IMR-90 (cell line): ENCODE measurements at regions not wholly inside any gene's neighbourhood (a gene's known extent, or its start where the extent isn't known, plus 50 kb on each side); places are given as distances from the start of the nearest gene placed in this dataset.

Experiments used
- ATAC-seq: fragments of 200-7000 bp; cut with Tn5 transposase; 2 replicates; pipeline ENCODE4 v1.9.1; 2020; ENCODE audit warnings: low read depth, mild to moderate bottlenecking, moderate library complexity
- BruUV-seq: library from RNA; stranded (reverse); fragments of 400-500 nt; replicated peaks from 2 replicates; lab custom pipeline; 2021; lab: Mats Ljungman, UMichigan
- CTCF ChIA-PET: fragments of 300-600 bp; formaldehyde crosslinking; extraction: SDS; loops from one replicate; lab custom pipeline; 2021; ENCODE audit warnings: antibody characterized with exemption; lab: Yijun Ruan, JAX
- POLR2A ChIA-PET: fragments of 300-600 bp; sonication (Branson Sonifier 250); formaldehyde crosslinking; loops from one replicate; lab custom pipeline; 2022; ENCODE audit warnings: antibody characterized with exemption; ENCODE audit not compliant: unreplicated experiment; lab: Charles Lee
- DNase-seq: peaks from one replicate; pipeline ENCODE4 v3.0.0; 2013
- H2AFZ ChIP-seq: replicated peaks from 2 replicates; pipeline ENCODE3; 2013; ENCODE audit warnings: low read length, mild to moderate bottlenecking; ENCODE audit not compliant: poor library complexity
- H2AK5ac ChIP-seq: 2 replicates; pipeline ENCODE4 v1.6.1; 2013; ENCODE audit warnings: low read depth, low read length, inconsistent platforms
- H2AK9ac ChIP-seq: replicated peaks from 2 replicates; pipeline ENCODE3; 2013; ENCODE audit warnings: mild to moderate bottlenecking, low read depth, low read length, moderate library complexity; ENCODE audit not compliant: poor library complexity
- H2BK120ac ChIP-seq: 2 replicates; pipeline ENCODE4 v1.6.1; 2013; ENCODE audit warnings: low read depth, low read length, inconsistent platforms
- H2BK15ac ChIP-seq: 3 replicates; pipeline ENCODE4 v1.6.1; 2013; ENCODE audit warnings: low read depth, low read length, inconsistent platforms
- H2BK20ac ChIP-seq: 2 replicates; pipeline ENCODE4 v1.6.1; 2013; ENCODE audit warnings: low read depth, mild to moderate bottlenecking, inconsistent platforms, low read length, moderate library complexity
- H2BK5ac ChIP-seq: 2 replicates; pipeline ENCODE4 v1.6.1; 2013; ENCODE audit warnings: mild to moderate bottlenecking, low read depth, low read length, inconsistent platforms; ENCODE audit not compliant: poor library complexity, severe bottlenecking
- H3K14ac ChIP-seq: replicated peaks from 2 replicates; pipeline ENCODE4 v1.6.1; 2013; ENCODE audit warnings: low read depth, low read length, inconsistent platforms
- H3K18ac ChIP-seq: 2 replicates; pipeline ENCODE4 v1.6.1; 2013; ENCODE audit warnings: low read depth, low read length, control low read depth
- H3K23ac ChIP-seq: 2 replicates; pipeline ENCODE4 v1.6.1; 2013; ENCODE audit warnings: low read depth, low read length, inconsistent platforms
- H3K27ac ChIP-seq: 2 replicates; pipeline ENCODE4 v1.5.1; 2013; ENCODE audit warnings: mild to moderate bottlenecking, control low read depth, low read length; ENCODE audit not compliant: insufficient read depth
- H3K27me3 ChIP-seq: 2 replicates; pipeline ENCODE4 v1.6.1; 2013; ENCODE audit warnings: low read length; ENCODE audit not compliant: control insufficient read depth, insufficient read depth
- H3K36me3 ChIP-seq: 2 replicates; pipeline ENCODE4 v1.6.1; 2013; ENCODE audit warnings: low read length, mixed read lengths; ENCODE audit not compliant: control insufficient read depth, insufficient read depth
- H3K4ac ChIP-seq: 2 replicates; pipeline ENCODE4 v1.6.1; 2013; ENCODE audit warnings: low read depth, low read length, inconsistent platforms
- H3K4me1 ChIP-seq: 2 replicates; pipeline ENCODE4 v1.6.1; 2013; ENCODE audit warnings: low read length, mixed read lengths; ENCODE audit not compliant: control insufficient read depth, insufficient read depth
- H3K4me2 ChIP-seq: 2 replicates; pipeline ENCODE4 v1.6.1; 2013; ENCODE audit warnings: low read depth, mild to moderate bottlenecking, control low read depth, low read length, moderate library complexity
- H3K4me3 ChIP-seq: 2 replicates; pipeline ENCODE4 v1.5.1; 2013; ENCODE audit warnings: low read depth, mild to moderate bottlenecking, control low read depth, low read length, moderate library complexity; ENCODE audit not compliant: insufficient read depth
- H3K56ac ChIP-seq: 2 replicates; pipeline ENCODE4 v1.6.1; 2013; ENCODE audit warnings: low read length, inconsistent platforms; ENCODE audit not compliant: insufficient read depth; ENCODE audit errors: extremely low read depth
- H3K79me1 ChIP-seq, 2 experiments: 2 replicates each; pipeline ENCODE4 v1.6.1; 2013; ENCODE audit warnings: low read length in 2 of 2, inconsistent platforms in 1 of 2, low read depth in 1 of 2
- H3K9ac ChIP-seq: 2 replicates; pipeline ENCODE4 v1.6.1; 2013; ENCODE audit warnings: low read depth, low read length, control low read depth
- H3K9me1 ChIP-seq: 2 replicates; pipeline ENCODE4 v1.6.1; 2013; ENCODE audit warnings: low read length, inconsistent platforms; ENCODE audit not compliant: insufficient read depth
- H3K9me3 ChIP-seq: 2 replicates; pipeline ENCODE4 v1.6.1; 2013; ENCODE audit warnings: low read length; ENCODE audit not compliant: control insufficient read depth, insufficient read depth
- H4K20me1 ChIP-seq: 2 replicates; pipeline ENCODE4 v1.6.1; 2013; ENCODE audit warnings: low read length, inconsistent platforms; ENCODE audit not compliant: insufficient read depth
- H4K5ac ChIP-seq: 2 replicates; pipeline ENCODE4 v1.6.1; 2013; ENCODE audit warnings: mild to moderate bottlenecking, low read depth, low read length, control low read depth
- H4K8ac ChIP-seq, 2 experiments: 2 replicates each; pipeline ENCODE4 v1.6.1; 2013; ENCODE audit warnings: low read depth in 2 of 2, low read length in 2 of 2, control low read depth in 1 of 2, inconsistent platforms in 1 of 2
- H4K91ac ChIP-seq: 2 replicates; pipeline ENCODE4 v1.6.1; 2013; ENCODE audit warnings: low read depth, low read length, inconsistent platforms; ENCODE audit not compliant: insufficient read depth
- BHLHE40 ChIP-seq: fragments of 150-350 bp; IDR thresholded peaks from 2 replicates; pipeline ENCODE4 v1.6.1; 2016; ENCODE audit warnings: mild to moderate bottlenecking, low read depth, low read length
- CEBPB ChIP-seq: IDR thresholded peaks from 2 replicates; pipeline ENCODE4 v1.6.1; 2012; ENCODE audit warnings: low read depth, low read length, improper control_type of control experiment
- CHD1 ChIP-seq: IDR thresholded peaks from 2 replicates; pipeline ENCODE4 v1.6.1; 2012; ENCODE audit warnings: low read depth, low read length, improper control_type of control experiment
- CTCF ChIP-seq: conservative IDR thresholded peaks from 2 replicates; pipeline ENCODE4 v1.5.1; 2012; ENCODE audit warnings: mild to moderate bottlenecking, low read depth, low read length, improper control_type of control experiment
- FOS ChIP-seq: fragments of 150-350 bp; IDR thresholded peaks from 2 replicates; pipeline ENCODE4 v1.6.1; 2016; ENCODE audit warnings: low read depth, low read length
- MAFK ChIP-seq: IDR thresholded peaks from 2 replicates; pipeline ENCODE4 v1.6.1; 2012; ENCODE audit warnings: low read depth, low read length, improper control_type of control experiment
- NFE2L2 ChIP-seq: fragments of 150-350 bp; IDR thresholded peaks from 2 replicates; pipeline ENCODE4 v1.6.1; 2016; ENCODE audit warnings: low read depth, mild to moderate bottlenecking, low read length
- POLR2A ChIP-seq: IDR thresholded peaks from 2 replicates; pipeline ENCODE4 v1.6.1; 2012; ENCODE audit warnings: mild to moderate bottlenecking, low read depth, low read length
- RFX5 ChIP-seq: IDR thresholded peaks from 2 replicates; pipeline ENCODE4 v1.8.0; 2012; ENCODE audit warnings: low read depth, mild to moderate bottlenecking, low read length, moderate library complexity
- SMC3 ChIP-seq: fragments of 150-350 bp; IDR thresholded peaks from 2 replicates; pipeline ENCODE4 v1.6.1; 2016; ENCODE audit warnings: low read depth, mild to moderate bottlenecking, antibody characterized with exemption, low read length, moderate library complexity
- USF2 ChIP-seq: fragments of 150-350 bp; IDR thresholded peaks from 2 replicates; pipeline ENCODE4 v1.6.1; 2017; ENCODE audit warnings: mild to moderate bottlenecking, antibody characterized with exemption, low read length, low read depth
- WGBS, 2 experiments: methylation state at CpG; one replicate each; pipeline versions ENCODE4 v1.1.5 to v1.1.7; 2013; ENCODE audit warnings: missing lambda C conversion rate in 2 of 2; ENCODE audit not compliant: insufficient read length in 1 of 2; ENCODE audit errors: extremely low coverage in 2 of 2; 5-methylcytosine and 5-hydroxymethylcytosine counted together
- dilution Hi-C: fragments of 300-500 bp; cut with HindIII; formaldehyde crosslinking; loops from one replicate; pipeline ENCODE4 v1.14.3; 2018; ENCODE audit warnings: low sequenced_read_pairs; ENCODE audit not compliant: unreplicated experiment
- in situ Hi-C: fragments of 300-500 bp; cut with MboI; formaldehyde crosslinking; loops from 3 replicates; pipeline ENCODE4 v1.14.3; 2019; ENCODE audit warnings: low sequenced_read_pairs, inconsistent platforms, mixed read lengths
- intact Hi-C: fragments of 100-400 bp; cut with micrococcal nuclease; formaldehyde crosslinking; loops from 2 replicates; pipeline ENCODE4 v1.10.0; 2022

GRCh38 chr6:106731843-106732160 is 102.4 kb downstream of the QRSL1 start:
- BruUV-seq = no TSS peak
- Histone ChIP-seq H2BK15ac (no peak overlapping the region), H4K91ac (no peak overlapping the region), H3K14ac (no peak overlapping the region), H3K4me3 (no peak overlapping the region), H3K27ac (no peak overlapping the region), H3K18ac (no peak overlapping the region), H2AK5ac (no peak overlapping the region), H3K4ac (no peak overlapping the region), H3K9ac (no peak overlapping the region), H3K36me3 (no peaks in the 10 kb centered on the region), H2BK120ac (no peak overlapping the region), H2BK5ac (no peak overlapping the region), H3K23ac (no peak overlapping the region), H3K9me1 (no peaks in the 10 kb centered on the region), H3K56ac (no peak overlapping the region), H3K4me1 (no peaks in the 10 kb centered on the region), H3K79me1 (no peaks in the 10 kb centered on the region), H4K5ac (no peak overlapping the region), H3K27me3 (peaks cover 13% of the 10 kb centered on the region), H2AK9ac (no peak overlapping the region), H4K8ac (no peak overlapping the region), H3K9me3 (no peaks in the 10 kb centered on the region), H2BK20ac (no peak overlapping the region), H3K4me2 (no peak overlapping the region), H4K20me1 (no peaks in the 10 kb centered on the region), H2AFZ (no peak overlapping the region)
- dilution Hi-C loops = no loop called here
- intact Hi-C loops = no loop called here
- no peak for ATAC-seq
- CTCF ChIA-PET = no interaction called here
- no CpG with 5 or more reads among the region's 1 CpG for WGBS, 2 experiments
- in situ Hi-C loops = no loop called here
- TF ChIP-seq POLR2A (no peak), CTCF (no peak), FOS (no peak), MAFK (no peak), SMC3 (no peak), NFE2L2 (no peak), BHLHE40 (no peak), USF2 (no peak), CHD1 (no peak), RFX5 (no peak), CEBPB (no peak)
- POLR2A ChIA-PET = no interaction called here
- DNase-seq = no peak
